Fibroblast of lung (primary cell): ENCODE measurements at regions not wholly inside any gene's neighbourhood (a gene's known extent, or its start where the extent isn't known, plus 50 kb on each side); places are given as distances from the start of the nearest gene placed in this dataset.

Source experiments
- EZH2 ChIP-seq: IDR thresholded peaks from 2 replicates; pipeline ENCODE4 v1.5.1; 2012; ENCODE audit warnings: low read length, control low read depth, mild to moderate bottlenecking; ENCODE audit errors: missing control alignments
- TF ChIP-seq, protein P1 (sequence below), 2 donors: IDR thresholded peaks in 1 of 2; conservative IDR thresholded peaks in 1 of 2; 1 replicate in 1 of 2; 2 replicates in 1 of 2; pipeline ENCODE4 v1.5.1; 2011 to 2012; ENCODE audit warnings: low read length in 2 of 2, control low read depth in 1 of 2, inconsistent platforms in 1 of 2, low read depth in 1 of 2, mild to moderate bottlenecking in 1 of 2

DNA sequence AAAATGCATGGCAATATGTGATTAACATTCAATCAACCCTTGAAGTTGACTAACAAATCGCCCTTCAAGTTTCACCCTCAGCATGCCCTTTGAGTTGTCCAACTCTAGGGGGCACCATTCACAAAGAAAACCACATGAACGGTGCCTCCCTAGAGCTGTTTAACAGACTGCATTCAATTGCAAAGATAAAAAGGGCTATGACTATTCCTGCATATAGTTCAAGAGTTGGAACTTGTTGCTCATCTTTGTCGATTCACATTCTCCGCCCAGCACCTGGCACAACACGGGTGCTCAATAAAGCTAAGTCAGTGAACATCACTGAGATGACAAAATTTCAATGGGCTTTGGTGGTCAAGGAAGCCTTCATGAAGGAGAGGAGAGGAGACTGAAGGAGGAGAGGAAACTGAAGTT, 69.6 kb upstream of the SLC30A5 start:
- no peak for TF ChIP-seq EZH2
- TF ChIP-seq, protein P1, sequence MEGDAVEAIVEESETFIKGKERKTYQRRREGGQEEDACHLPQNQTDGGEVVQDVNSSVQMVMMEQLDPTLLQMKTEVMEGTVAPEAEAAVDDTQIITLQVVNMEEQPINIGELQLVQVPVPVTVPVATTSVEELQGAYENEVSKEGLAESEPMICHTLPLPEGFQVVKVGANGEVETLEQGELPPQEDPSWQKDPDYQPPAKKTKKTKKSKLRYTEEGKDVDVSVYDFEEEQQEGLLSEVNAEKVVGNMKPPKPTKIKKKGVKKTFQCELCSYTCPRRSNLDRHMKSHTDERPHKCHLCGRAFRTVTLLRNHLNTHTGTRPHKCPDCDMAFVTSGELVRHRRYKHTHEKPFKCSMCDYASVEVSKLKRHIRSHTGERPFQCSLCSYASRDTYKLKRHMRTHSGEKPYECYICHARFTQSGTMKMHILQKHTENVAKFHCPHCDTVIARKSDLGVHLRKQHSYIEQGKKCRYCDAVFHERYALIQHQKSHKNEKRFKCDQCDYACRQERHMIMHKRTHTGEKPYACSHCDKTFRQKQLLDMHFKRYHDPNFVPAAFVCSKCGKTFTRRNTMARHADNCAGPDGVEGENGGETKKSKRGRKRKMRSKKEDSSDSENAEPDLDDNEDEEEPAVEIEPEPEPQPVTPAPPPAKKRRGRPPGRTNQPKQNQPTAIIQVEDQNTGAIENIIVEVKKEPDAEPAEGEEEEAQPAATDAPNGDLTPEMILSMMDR (conservative IDR thresholded peaks at IDR 0.05 in 1 of 2, IDR thresholded peaks at IDR 0.05 in 1 of 2; ENCODE audit: low read depth in 1 of 2, low read length in 2 of 2) = peak; percentile 49 to 63
